Astrocyte of the spinal cord (primary cell): ENCODE measurements at regions not wholly inside any gene's neighbourhood (a gene's known extent, or its start where the extent isn't known, plus 50 kb on each side); places are given as distances from the start of the nearest gene placed in this dataset.
A peak's percentile ranks its signal among the peaks of the same experiment; 100 is the strongest.

ENCODE experiments used
- DNase-seq: peaks from one replicate; pipeline ENCODE4 v3.0.0; 2011; ENCODE audit warnings: low read depth, low spot score
- H3K4me3 ChIP-seq: 2 replicates; pipeline ENCODE4 v1.5.1; 2011; ENCODE audit warnings: low read depth, mild to moderate bottlenecking, low read length, moderate library complexity
- in situ Hi-C: cut with HindIII; loops from 2 replicates; pipeline ENCODE4 v1.10.0; 2017; ENCODE audit warnings: low sequenced_read_pairs
- TF ChIP-seq, protein P1 (sequence below): IDR thresholded peaks from 2 replicates; pipeline ENCODE4 v1.5.1; 2012; ENCODE audit warnings: low read depth, mild to moderate bottlenecking, low read length, inconsistent platforms

DNA sequence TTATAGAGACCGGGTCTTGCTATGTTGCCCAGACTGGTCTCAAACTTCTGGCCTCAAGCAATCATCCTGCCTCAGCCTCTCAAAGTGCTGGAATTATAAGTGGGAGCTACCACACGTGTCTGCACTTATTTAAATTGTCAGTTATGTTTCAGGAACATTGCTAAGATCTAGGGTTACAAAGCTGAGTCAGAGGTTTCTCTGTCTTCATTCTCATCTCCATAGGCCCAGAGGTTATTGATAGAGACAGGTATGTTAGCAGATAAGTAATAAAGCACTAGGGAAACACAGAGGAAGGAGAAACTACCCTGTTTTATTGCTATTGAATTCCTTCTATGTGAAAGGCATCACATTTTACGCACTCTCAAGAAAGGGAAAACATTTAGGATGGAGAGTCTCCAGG is 214.1 kb downstream of the REEP3 start:
- no peak overlapping the region for H3K4me3 ChIP-seq
- DNase-seq: no peak
- TF ChIP-seq, protein P1, sequence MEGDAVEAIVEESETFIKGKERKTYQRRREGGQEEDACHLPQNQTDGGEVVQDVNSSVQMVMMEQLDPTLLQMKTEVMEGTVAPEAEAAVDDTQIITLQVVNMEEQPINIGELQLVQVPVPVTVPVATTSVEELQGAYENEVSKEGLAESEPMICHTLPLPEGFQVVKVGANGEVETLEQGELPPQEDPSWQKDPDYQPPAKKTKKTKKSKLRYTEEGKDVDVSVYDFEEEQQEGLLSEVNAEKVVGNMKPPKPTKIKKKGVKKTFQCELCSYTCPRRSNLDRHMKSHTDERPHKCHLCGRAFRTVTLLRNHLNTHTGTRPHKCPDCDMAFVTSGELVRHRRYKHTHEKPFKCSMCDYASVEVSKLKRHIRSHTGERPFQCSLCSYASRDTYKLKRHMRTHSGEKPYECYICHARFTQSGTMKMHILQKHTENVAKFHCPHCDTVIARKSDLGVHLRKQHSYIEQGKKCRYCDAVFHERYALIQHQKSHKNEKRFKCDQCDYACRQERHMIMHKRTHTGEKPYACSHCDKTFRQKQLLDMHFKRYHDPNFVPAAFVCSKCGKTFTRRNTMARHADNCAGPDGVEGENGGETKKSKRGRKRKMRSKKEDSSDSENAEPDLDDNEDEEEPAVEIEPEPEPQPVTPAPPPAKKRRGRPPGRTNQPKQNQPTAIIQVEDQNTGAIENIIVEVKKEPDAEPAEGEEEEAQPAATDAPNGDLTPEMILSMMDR: no peak
- in situ Hi-C loops: no loop called here

DNA sequence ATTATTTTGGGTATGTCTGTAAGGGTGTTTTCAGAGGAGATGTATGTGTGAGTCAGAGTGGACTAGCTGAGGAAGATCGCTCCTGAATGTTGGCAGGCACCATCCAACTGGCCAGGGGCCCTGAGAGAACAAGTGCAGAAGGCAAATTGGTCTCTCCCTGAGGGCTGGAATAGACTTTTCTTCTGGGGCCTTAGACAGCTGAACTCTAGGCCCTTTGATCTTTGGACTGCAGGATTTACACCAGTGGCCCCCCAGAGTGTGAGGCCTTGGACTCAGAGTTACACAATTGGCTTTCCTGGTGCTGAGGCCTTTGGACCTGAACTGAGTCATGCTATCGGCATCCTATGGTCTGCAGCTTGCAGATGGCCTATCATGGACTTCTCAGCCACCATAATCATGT is 217.2 kb downstream of the REEP3 start:
- peak; percentile 61 for DNase-seq
- in situ Hi-C loops: no loop called here
- TF ChIP-seq, protein P1: no peak
- H3K4me3 ChIP-seq: no peak overlapping the region

DNA sequence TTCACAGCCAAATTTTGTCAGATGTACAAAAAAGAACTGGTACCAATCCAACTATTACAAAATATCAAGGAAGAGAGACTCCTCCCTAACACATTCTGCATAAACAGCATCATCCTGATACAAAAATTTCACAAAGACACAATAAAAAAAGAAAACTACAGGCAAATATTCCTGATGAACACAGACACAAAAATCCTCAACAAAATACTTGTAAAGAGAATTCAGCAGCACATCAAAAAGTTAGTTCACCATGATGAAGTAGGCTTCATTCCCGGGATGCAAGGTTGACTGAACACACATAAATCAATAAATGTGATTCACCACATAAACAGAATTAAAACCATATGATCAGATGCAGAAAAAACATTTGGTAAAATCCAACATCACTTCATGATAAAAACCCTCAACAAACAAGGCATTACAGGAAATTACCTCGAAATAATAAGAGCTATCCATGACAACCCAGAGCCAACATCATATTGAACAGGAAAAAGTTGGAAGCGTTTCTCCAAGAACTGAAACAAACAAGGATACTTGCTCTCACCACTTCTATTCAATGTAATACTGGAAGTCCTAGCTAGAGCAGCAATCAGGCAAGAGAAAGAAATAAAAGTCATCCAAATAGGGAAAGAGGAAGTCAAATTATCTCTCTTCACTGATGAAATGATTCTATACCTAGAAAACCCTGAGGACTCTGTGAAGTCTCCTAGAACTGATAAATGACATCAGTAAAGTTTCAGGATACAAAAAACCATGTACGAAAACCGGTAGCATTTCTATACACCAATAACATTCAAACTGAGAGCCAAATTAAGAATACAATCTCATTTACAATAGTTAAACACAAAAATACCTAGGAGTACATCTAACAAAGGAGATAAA is 223.1 kb downstream of the REEP3 start:
- TF ChIP-seq, protein P1: no peak
- peak; percentile 18 for DNase-seq
- in situ Hi-C loops: no loop called here
- no peak overlapping the region for H3K4me3 ChIP-seq

DNA sequence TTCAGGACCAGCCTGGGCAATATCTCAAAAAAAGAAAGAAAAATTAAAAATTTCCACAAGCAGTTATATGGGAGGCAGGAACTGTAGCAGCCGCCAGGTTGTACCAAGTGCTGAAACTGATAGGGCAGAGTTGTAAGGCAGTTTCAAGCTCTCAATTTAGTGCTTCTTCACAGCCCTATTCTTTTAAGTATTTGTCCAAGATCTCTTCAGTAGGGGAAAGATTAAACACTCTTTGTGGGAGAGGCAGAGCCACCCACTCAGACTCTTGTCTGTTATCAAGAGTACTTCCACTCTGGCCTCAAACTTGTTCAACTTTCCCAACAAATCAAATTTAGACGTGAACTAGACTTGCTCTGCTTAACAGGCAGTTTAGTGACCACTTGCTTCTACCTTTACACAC is 228.7 kb downstream of the REEP3 start:
- TF ChIP-seq, protein P1: no peak

DNA sequence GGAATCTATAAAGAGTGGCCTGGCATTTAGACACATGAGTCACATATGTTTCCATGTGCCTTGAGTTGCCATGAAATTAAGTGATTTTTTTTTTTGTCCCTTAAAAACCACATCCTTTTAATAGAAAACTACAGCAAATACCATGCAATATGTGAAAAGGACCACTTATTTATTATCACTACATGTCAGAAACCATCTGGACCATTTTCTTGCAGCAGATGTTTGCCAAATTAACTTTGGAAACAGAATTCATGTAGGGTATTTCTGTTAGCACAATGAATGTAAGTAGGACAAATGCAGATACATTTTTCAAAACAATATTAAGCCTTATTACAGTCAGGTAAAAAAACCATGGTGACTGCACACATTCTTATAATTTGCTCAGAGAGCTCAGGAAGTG is 230.6 kb downstream of the REEP3 start:
- no peak for DNase-seq
- in situ Hi-C loops: no loop called here
- TF ChIP-seq, protein P1: no peak
- H3K4me3 ChIP-seq: no peak overlapping the region

More for the DNA sequence above, 228.7 kb downstream of the REEP3 start:
- no peak overlapping the region for H3K4me3 ChIP-seq
- DNase-seq: no peak
- in situ Hi-C loops: no loop called here

DNA sequence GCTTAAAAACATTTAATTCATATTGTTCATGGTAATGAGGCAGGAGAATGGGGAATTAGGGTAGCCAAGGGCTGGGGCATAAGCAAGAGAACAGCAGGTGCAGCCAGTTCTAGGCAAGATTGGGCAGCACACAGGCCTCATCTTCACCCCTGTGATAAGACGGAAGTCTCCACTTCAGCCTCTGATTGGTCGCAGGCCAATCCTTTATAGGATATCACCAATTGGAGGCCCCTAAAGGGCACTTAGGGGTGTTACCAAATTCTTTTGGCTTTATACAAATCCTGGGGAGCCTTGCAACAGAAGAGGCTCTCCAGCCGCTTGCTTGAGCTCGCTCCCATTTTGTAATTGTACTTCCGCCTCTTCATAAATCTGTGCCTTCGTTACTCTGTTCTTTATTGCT is 231.1 kb downstream of the REEP3 start:
- TF ChIP-seq, protein P1: no peak
- in situ Hi-C loops: no loop called here
- no peak for DNase-seq

More for the DNA sequence above, 231.1 kb downstream of the REEP3 start:
- no peak overlapping the region for H3K4me3 ChIP-seq
